Esophagus squamous epithelium (tissue), 4 donors: ENCODE measurements at regions not wholly inside any gene's neighbourhood (a gene's known extent, or its start where the extent isn't known, plus 50 kb on each side); places are given as distances from the start of the nearest gene placed in this dataset.

Source experiments
- CTCF ChIP-seq, 6 experiments: fragments of 450-650 bp in 4 of 6; fragments of 200-600 bp in 2 of 6; sonication (generic) in 2 of 6; IDR thresholded peaks; one replicate each; pipeline ENCODE4 v1.5.1; 2016 to 2019; ENCODE audit warnings: antibody characterized with exemption in 6 of 6, mild to moderate bottlenecking in 4 of 6, moderate library complexity in 4 of 6
- POLR2A ChIP-seq, 4 donors: fragments of 450-650 bp; IDR thresholded peaks; one replicate each; pipeline ENCODE4 v1.6.1; 2017; ENCODE audit warnings: antibody characterized with exemption in 4 of 4, mild to moderate bottlenecking in 4 of 4, moderate library complexity in 3 of 4

- TF ChIP-seq POLR2A (IDR thresholded peaks at IDR 0.05) (no peak), CTCF (IDR thresholded peaks at IDR 0.05) (no peak)
These were observed 420.9 kb upstream of the CAMK1G start for GRCh38 chr1:209162651-209163050.
